Colonic mucosa (tissue), 4 donors: ENCODE measurements at regions not wholly inside any gene's neighbourhood (a gene's known extent, or its start where the extent isn't known, plus 50 kb on each side); places are given as distances from the start of the nearest gene placed in this dataset.
A peak's percentile ranks its signal among the peaks of the same experiment; 100 is the strongest.

Source experiments
- DNase-seq: peaks from one replicate; pipeline ENCODE4 v3.0.0-alpha.2; 2020
- H3K27ac ChIP-seq: fragments of 200-600 bp; one replicate; pipeline ENCODE4 v1.8.0; 2021
- H3K27me3 ChIP-seq: fragments of 200-600 bp; one replicate; pipeline ENCODE4 v1.8.0; 2021
- H3K36me3 ChIP-seq: fragments of 200-600 bp; one replicate; pipeline ENCODE4 v1.8.0; 2021
- H3K4me1 ChIP-seq: fragments of 200-600 bp; one replicate; pipeline ENCODE4 v1.8.0; 2021; ENCODE audit warnings: mild to moderate bottlenecking
- H3K4me3 ChIP-seq: fragments of 200-600 bp; one replicate; pipeline ENCODE4 v1.8.0; 2021
- H3K9ac ChIP-seq, 2 donors: one replicate each; pipeline ENCODE4 v1.7.0; 2013; ENCODE audit warnings: control low read depth in 2 of 2, low read depth in 2 of 2, low read length in 2 of 2
- H3K9me3 ChIP-seq: fragments of 200-600 bp; one replicate; pipeline ENCODE4 v1.8.0; 2021
- CTCF ChIP-seq: fragments of 200-600 bp; IDR thresholded peaks from one replicate; pipeline ENCODE4 v1.8.0; 2022; ENCODE audit warnings: antibody characterized with exemption, mild to moderate bottlenecking
- intact Hi-C: fragments of 100-400 bp; cut with DNase I; formaldehyde crosslinking; loops from one replicate; pipeline ENCODE4 v1.14.1; 2022
- donor health status: healthy.
- donor health status: DM: no; HTN: no; CAD: no.
- donor health status: DM: no; HTN: no; CAD: no.

- no peak for DNase-seq
- H3K4me3 ChIP-seq: no peak overlapping the region
- intact Hi-C loops: no loop called here
- no peaks in the 10 kb centered on the region for H3K4me1 ChIP-seq
- no peaks in the 10 kb centered on the region for H3K9me3 ChIP-seq
- H3K36me3 ChIP-seq: no peaks in the 10 kb centered on the region
- no peak overlapping the region for H3K9ac ChIP-seq
- H3K27ac ChIP-seq: no peak overlapping the region
- no peak for TF ChIP-seq CTCF
- no peaks in the 10 kb centered on the region for H3K27me3 ChIP-seq
Measured at GRCh38 chr15:77786181-77786890, 153.6 kb upstream of the LINGO1 start.

GRCh38 chr15:77784361-77785292 is 151.9 kb upstream of the LINGO1 start:
- intact Hi-C loops: no loop called here
- no peaks in the 10 kb centered on the region for H3K36me3 ChIP-seq
- no peak overlapping the region for H3K9ac ChIP-seq
- H3K27me3 ChIP-seq: no peaks in the 10 kb centered on the region
- DNase-seq: peak; percentile 25
- H3K4me3 ChIP-seq: no peak overlapping the region
- H3K27ac ChIP-seq: no peak overlapping the region
- H3K4me1 ChIP-seq: no peaks in the 10 kb centered on the region
- peak; percentile 26 for TF ChIP-seq CTCF
- no peaks in the 10 kb centered on the region for H3K9me3 ChIP-seq

GRCh38 chr15:77783636-77784035 is 150.9 kb upstream of the LINGO1 start:
- intact Hi-C loops: no loop called here
- no peaks in the 10 kb centered on the region for H3K27me3 ChIP-seq

GRCh38 chr15:77782691-77783090 is 150.0 kb upstream of the LINGO1 start:
- H3K27ac ChIP-seq: no peak overlapping the region

More at GRCh38 chr15:77783636-77784035, 150.9 kb upstream of the LINGO1 start:
- no peaks in the 10 kb centered on the region for H3K9me3 ChIP-seq
- no peak for TF ChIP-seq CTCF
- H3K4me1 ChIP-seq: no peaks in the 10 kb centered on the region
- H3K27ac ChIP-seq: no peak overlapping the region
- H3K4me3 ChIP-seq: no peak overlapping the region
- H3K36me3 ChIP-seq: no peaks in the 10 kb centered on the region
- no peak for DNase-seq
- H3K9ac ChIP-seq: no peak overlapping the region

GRCh38 chr15:77781946-77782240 is 149.2 kb upstream of the LINGO1 start:
- no peaks in the 10 kb centered on the region for H3K36me3 ChIP-seq
- no peak overlapping the region for H3K9ac ChIP-seq
- no peaks in the 10 kb centered on the region for H3K4me1 ChIP-seq
- DNase-seq: no peak
- TF ChIP-seq CTCF: no peak
- intact Hi-C loops: no loop called here
- no peak overlapping the region for H3K4me3 ChIP-seq
- no peaks in the 10 kb centered on the region for H3K27me3 ChIP-seq
- H3K27ac ChIP-seq: no peak overlapping the region
- H3K9me3 ChIP-seq: no peaks in the 10 kb centered on the region

More at GRCh38 chr15:77782691-77783090, 150.0 kb upstream of the LINGO1 start:
- DNase-seq: no peak
- no peaks in the 10 kb centered on the region for H3K36me3 ChIP-seq
- no peaks in the 10 kb centered on the region for H3K27me3 ChIP-seq
- intact Hi-C loops: no loop called here
- no peak overlapping the region for H3K9ac ChIP-seq
- no peaks in the 10 kb centered on the region for H3K9me3 ChIP-seq
- no peak overlapping the region for H3K4me3 ChIP-seq
- H3K4me1 ChIP-seq: no peaks in the 10 kb centered on the region
- TF ChIP-seq CTCF: no peak
